SU-DHL-6 (cell line): ENCODE measurements at regions not wholly inside any gene's neighbourhood (a gene's known extent, or its start where the extent isn't known, plus 50 kb on each side); places are given as distances from the start of the nearest gene placed in this dataset.

Source experiments
- H2AFZ ChIP-seq: fragments of 200-600 bp; sonication (generic); 2 replicates; pipeline ENCODE4 v1.6.1; 2014; ENCODE audit warnings: low read depth, mild to moderate bottlenecking, moderate library complexity, mixed read lengths, antibody characterized with exemption, low read length; ENCODE audit not compliant: severe bottlenecking
- H3F3A ChIP-seq: fragments of 200-600 bp; shearing (Covaris generic); 2 replicates; pipeline ENCODE4 v1.6.0; 2016; ENCODE audit warnings: antibody characterized with exemption, mild to moderate bottlenecking; ENCODE audit not compliant: insufficient read depth
- H3K27ac ChIP-seq: fragments of 200-600 bp; sonication (generic); 2 replicates; pipeline ENCODE4 v1.5.1; 2016; ENCODE audit warnings: low read depth, mild to moderate bottlenecking, low read length, moderate library complexity, mixed read lengths
- H3K27me3 ChIP-seq: fragments of 200-600 bp; sonication (generic), shearing (Covaris generic); 2 replicates; pipeline ENCODE4 v1.6.0; 2014; ENCODE audit warnings: mild to moderate bottlenecking, low read length
- H3K36me3 ChIP-seq: fragments of 200-600 bp; sonication (generic); 2 replicates; pipeline ENCODE4 v1.6.1; 2014; ENCODE audit warnings: mild to moderate bottlenecking, low read length, mixed read lengths
- H3K4me2 ChIP-seq: fragments of 300-600, 200-600 bp; shearing (Covaris generic), sonication (generic); 2 replicates; pipeline ENCODE4 v1.6.0; 2014; ENCODE audit warnings: low read length, low read depth, mild to moderate bottlenecking; ENCODE audit not compliant: poor library complexity, severe bottlenecking
- H3K4me3 ChIP-seq: fragments of 200-600 bp; sonication (generic); 2 replicates; pipeline ENCODE4 v1.5.1; 2014; ENCODE audit warnings: antibody characterized with exemption, low read length, mild to moderate bottlenecking, mixed read lengths; ENCODE audit not compliant: insufficient read depth, poor library complexity, severe bottlenecking
- H3K79me2 ChIP-seq: fragments of 200-600 bp; sonication (generic); 2 replicates; pipeline ENCODE4 v1.6.1; 2014; ENCODE audit warnings: mild to moderate bottlenecking, low read length, moderate library complexity; ENCODE audit not compliant: insufficient read depth
- H3K9ac ChIP-seq: fragments of 200-600 bp; sonication (generic); 2 replicates; pipeline ENCODE4 v1.7.0; 2014; ENCODE audit warnings: mild to moderate bottlenecking, low read length
- H3K9me2 ChIP-seq: fragments of 200-600 bp; sonication (generic); replicated peaks from 2 replicates; pipeline ENCODE4 v1.6.1; 2014; ENCODE audit warnings: low read length; ENCODE audit not compliant: insufficient read depth
- H3K9me3 ChIP-seq: fragments of 200-600 bp; sonication (generic); 2 replicates; pipeline ENCODE4 v1.6.1; 2014; ENCODE audit warnings: low read length, mixed read lengths; ENCODE audit not compliant: insufficient read depth
- H4K20me1 ChIP-seq: fragments of 200-600 bp; sonication (generic); 2 replicates; pipeline ENCODE4 v1.6.1; 2014; ENCODE audit warnings: low read depth, mild to moderate bottlenecking, antibody characterized with exemption, low read length, moderate library complexity, mixed read lengths
- CTCF ChIP-seq: fragments of 200-600 bp; sonication (generic); IDR thresholded peaks from one replicate; pipeline ENCODE4 v1.5.1; 2017; ENCODE audit warnings: antibody characterized with exemption, mild to moderate bottlenecking, low read length, moderate library complexity; ENCODE audit not compliant: insufficient read depth, poor library complexity, severe bottlenecking
- EZH2phosphoT487 ChIP-seq: fragments of 200-600 bp; sonication (generic), shearing (Covaris generic); conservative IDR thresholded peaks from 2 replicates; pipeline ENCODE4 v1.6.1; 2018; ENCODE audit warnings: mild to moderate bottlenecking, antibody characterized with exemption, low read length, moderate library complexity, mixed read lengths

GRCh38 chr2:11967946-11968465 lies 221.6 kb downstream of the LPIN1 start:
- H3K27ac ChIP-seq: no peak overlapping the region
- no peaks in the 10 kb centered on the region for H3K9me2 ChIP-seq
- H3K36me3 ChIP-seq: no peaks in the 10 kb centered on the region
- no peak overlapping the region for H2AFZ ChIP-seq
- no peaks in the 10 kb centered on the region for H3K79me2 ChIP-seq
- H3K27me3 ChIP-seq: no peaks in the 10 kb centered on the region
- H3K4me2 ChIP-seq: no peak overlapping the region
- no peaks in the 10 kb centered on the region for H3F3A ChIP-seq
- no peak overlapping the region for H3K9ac ChIP-seq
- no peaks in the 10 kb centered on the region for H3K9me3 ChIP-seq
- no peaks in the 10 kb centered on the region for H4K20me1 ChIP-seq
- no peak overlapping the region for H3K4me3 ChIP-seq
- TF ChIP-seq CTCF: no peak
- no peak for TF ChIP-seq EZH2phosphoT487

GRCh38 chr2:11968521-11968920 lies 222.1 kb downstream of the LPIN1 start:
- TF ChIP-seq EZH2phosphoT487 (no peak), CTCF (no peak)

GRCh38 chr2:11969774-11970173 lies 223.3 kb downstream of the LPIN1 start:
- Histone ChIP-seq H3K9me2 (no peaks in the 10 kb centered on the region), H3K79me2 (no peaks in the 10 kb centered on the region)
- TF ChIP-seq EZH2phosphoT487 (no peak), CTCF (no peak)

More at GRCh38 chr2:11968521-11968920, 222.1 kb downstream of the LPIN1 start:
- Histone ChIP-seq H3F3A (no peaks in the 10 kb centered on the region), H3K27ac (no peak overlapping the region), H3K27me3 (no peaks in the 10 kb centered on the region), H3K79me2 (no peaks in the 10 kb centered on the region), H3K4me2 (no peak overlapping the region), H3K36me3 (peaks cover 5% of the 10 kb centered on the region; the same call in 1 of the 2 replicates), H3K9me3 (peaks cover 5% of the 10 kb centered on the region; the same call in 1 of the 2 replicates), H3K9ac (no peak overlapping the region), H3K9me2 (no peaks in the 10 kb centered on the region), H4K20me1 (no peaks in the 10 kb centered on the region), H3K4me3 (no peak overlapping the region), H2AFZ (no peak overlapping the region)

More at GRCh38 chr2:11969774-11970173, 223.3 kb downstream of the LPIN1 start:
- no peaks in the 10 kb centered on the region for H3F3A ChIP-seq
- no peaks in the 10 kb centered on the region for H4K20me1 ChIP-seq
- peaks cover 11% of the 10 kb centered on the region for H3K36me3 ChIP-seq
- H3K4me2 ChIP-seq: no peak overlapping the region
- H3K27ac ChIP-seq: no peak overlapping the region
- H3K4me3 ChIP-seq: no peak overlapping the region
- H2AFZ ChIP-seq: no peak overlapping the region
- no peaks in the 10 kb centered on the region for H3K27me3 ChIP-seq
- peaks cover 14% of the 10 kb centered on the region; the same call in 1 of the 2 replicates for H3K9me3 ChIP-seq
- no peak overlapping the region for H3K9ac ChIP-seq
